Kidney (tissue), 13 donors: ENCODE measurements at regions not wholly inside any gene's neighbourhood (a gene's known extent, or its start where the extent isn't known, plus 50 kb on each side); places are given as distances from the start of the nearest gene placed in this dataset.

Experiments
- DNase-seq, 5 donors: peaks; one replicate each; pipeline ENCODE4 v3.0.0-alpha.2; 2013 to 2020
- FAIRE-seq: peaks from 2 replicates; lab custom pipeline; 2012; peaks lifted over from hg19 to GRCh38; lab: Jason Lieb, UNC
- H3K27ac ChIP-seq, 2 donors: one replicate each; pipeline ENCODE4 v1.7.0; 2013; ENCODE audit warnings: low read depth in 2 of 2, low read length in 2 of 2, inconsistent platforms in 1 of 2
- H3K27me3 ChIP-seq: one replicate; pipeline ENCODE4 v1.7.1; 2013; ENCODE audit warnings: low read length, inconsistent platforms; ENCODE audit not compliant: control insufficient read depth, insufficient read depth
- H3K36me3 ChIP-seq, 3 donors: one replicate each; pipeline versions ENCODE4 v1.7.0 to v1.7.1; 2013; ENCODE audit warnings: low read length in 3 of 3, control low read depth in 1 of 3, inconsistent platforms in 1 of 3; ENCODE audit not compliant: insufficient read depth in 3 of 3, control insufficient read depth in 2 of 3
- H3K4me1 ChIP-seq, 3 donors: one replicate each; pipeline versions ENCODE4 v1.7.0 to v1.7.1; 2013; ENCODE audit warnings: low read length in 3 of 3, inconsistent platforms in 1 of 3, low read depth in 1 of 3; ENCODE audit not compliant: control insufficient read depth in 2 of 3, insufficient read depth in 2 of 3
- H3K4me3 ChIP-seq, 3 donors: one replicate each; pipeline versions ENCODE4 v1.7.0 to v1.8.1; 2013; ENCODE audit warnings: low read length in 3 of 3, control low read depth in 1 of 3, inconsistent platforms in 1 of 3
- H3K9ac ChIP-seq, 3 donors: one replicate each; pipeline versions ENCODE4 v1.7.0 to v1.7.1; 2013; ENCODE audit warnings: low read length in 3 of 3, control low read depth in 1 of 3, inconsistent platforms in 1 of 3
- H3K9me3 ChIP-seq, 3 donors: one replicate each; pipeline versions ENCODE4 v1.7.0 to v1.7.1; 2013; ENCODE audit warnings: low read length in 3 of 3, control low read depth in 1 of 3, inconsistent platforms in 1 of 3; ENCODE audit not compliant: control insufficient read depth in 2 of 3, insufficient read depth in 1 of 3
- intact Hi-C: fragments of 100-400 bp; cut with DNase I; formaldehyde crosslinking; loops from one replicate; pipeline ENCODE4 v1.11.1; 2022
- TF ChIP-seq, protein P1 (sequence below): IDR thresholded peaks from 3 replicates; pipeline ENCODE4 v1.5.1; 2012; ENCODE audit warnings: mild to moderate bottlenecking, moderate library complexity, borderline replicate concordance; ENCODE audit not compliant: insufficient read depth; ENCODE audit errors: extremely low read depth
- donor health status: control.
- donor health status: control.
- donor health status: control.
- donor health status: control.
- donor health status: control.
- donor health status: DM: yes; HTN: yes; CAD: no.
- donor health status: Normal renal cell carcinoma (clear cell type).

DNA sequence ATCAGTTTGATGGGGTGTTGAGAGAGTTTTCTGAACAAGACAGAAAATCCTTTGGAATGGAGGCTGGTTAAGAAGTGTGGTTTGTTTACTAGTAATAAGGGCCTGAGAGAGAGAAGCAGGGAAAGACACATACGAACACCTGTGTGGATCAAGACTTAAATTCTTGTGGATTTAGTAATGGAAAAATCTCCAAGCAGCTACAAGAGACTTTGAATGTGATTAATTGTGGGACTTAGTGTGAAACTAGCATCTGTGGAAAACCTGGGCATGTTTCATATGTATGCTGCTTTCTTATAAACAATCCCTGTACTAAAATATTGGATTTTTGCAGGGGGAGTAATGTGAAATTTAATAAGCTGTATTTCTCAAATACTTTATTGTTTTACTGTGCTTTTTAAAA, 399.1 kb downstream of the SI start:
- H3K4me1 ChIP-seq, result no peaks in the 10 kb centered on the region
- H3K27me3 ChIP-seq, result no peaks in the 10 kb centered on the region
- no peak overlapping the region for H3K4me3 ChIP-seq
- H3K9ac ChIP-seq, result no peak overlapping the region
- H3K27ac ChIP-seq, result no peak overlapping the region
- no peak for DNase-seq
- H3K9me3 ChIP-seq, result no peaks in the 10 kb centered on the region
- TF ChIP-seq, protein P1, sequence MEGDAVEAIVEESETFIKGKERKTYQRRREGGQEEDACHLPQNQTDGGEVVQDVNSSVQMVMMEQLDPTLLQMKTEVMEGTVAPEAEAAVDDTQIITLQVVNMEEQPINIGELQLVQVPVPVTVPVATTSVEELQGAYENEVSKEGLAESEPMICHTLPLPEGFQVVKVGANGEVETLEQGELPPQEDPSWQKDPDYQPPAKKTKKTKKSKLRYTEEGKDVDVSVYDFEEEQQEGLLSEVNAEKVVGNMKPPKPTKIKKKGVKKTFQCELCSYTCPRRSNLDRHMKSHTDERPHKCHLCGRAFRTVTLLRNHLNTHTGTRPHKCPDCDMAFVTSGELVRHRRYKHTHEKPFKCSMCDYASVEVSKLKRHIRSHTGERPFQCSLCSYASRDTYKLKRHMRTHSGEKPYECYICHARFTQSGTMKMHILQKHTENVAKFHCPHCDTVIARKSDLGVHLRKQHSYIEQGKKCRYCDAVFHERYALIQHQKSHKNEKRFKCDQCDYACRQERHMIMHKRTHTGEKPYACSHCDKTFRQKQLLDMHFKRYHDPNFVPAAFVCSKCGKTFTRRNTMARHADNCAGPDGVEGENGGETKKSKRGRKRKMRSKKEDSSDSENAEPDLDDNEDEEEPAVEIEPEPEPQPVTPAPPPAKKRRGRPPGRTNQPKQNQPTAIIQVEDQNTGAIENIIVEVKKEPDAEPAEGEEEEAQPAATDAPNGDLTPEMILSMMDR, result no peak
- FAIRE-seq, result no peak
- H3K36me3 ChIP-seq, result no peaks in the 10 kb centered on the region
- intact Hi-C loops, result no loop called here

- FAIRE-seq, result no peak
- Histone ChIP-seq H3K4me1 (no peaks in the 10 kb centered on the region), H3K27me3 (no peaks in the 10 kb centered on the region), H3K36me3 (no peaks in the 10 kb centered on the region), H3K9me3 (no peaks in the 10 kb centered on the region), H3K4me3 (no peak overlapping the region), H3K27ac (no peak overlapping the region), H3K9ac (no peak overlapping the region)
- DNase-seq, result no peak
- TF ChIP-seq, protein P1, result no peak
- intact Hi-C loops, result no loop called here
These were observed 401.0 kb downstream of the SI start for GRCh38 chr3:164677317-164677716.

- Histone ChIP-seq H3K9me3 (no peaks in the 10 kb centered on the region), H3K27ac (no peak overlapping the region), H3K9ac (no peak overlapping the region), H3K36me3 (no peaks in the 10 kb centered on the region), H3K4me1 (no peaks in the 10 kb centered on the region), H3K27me3 (no peaks in the 10 kb centered on the region), H3K4me3 (no peak overlapping the region)
- intact Hi-C loops, result no loop called here
- TF ChIP-seq, protein P1, result no peak
- FAIRE-seq (no peak), DNase-seq (no peak)
These were observed 404.6 kb downstream of the SI start for GRCh38 chr3:164673738-164674137.

DNA sequence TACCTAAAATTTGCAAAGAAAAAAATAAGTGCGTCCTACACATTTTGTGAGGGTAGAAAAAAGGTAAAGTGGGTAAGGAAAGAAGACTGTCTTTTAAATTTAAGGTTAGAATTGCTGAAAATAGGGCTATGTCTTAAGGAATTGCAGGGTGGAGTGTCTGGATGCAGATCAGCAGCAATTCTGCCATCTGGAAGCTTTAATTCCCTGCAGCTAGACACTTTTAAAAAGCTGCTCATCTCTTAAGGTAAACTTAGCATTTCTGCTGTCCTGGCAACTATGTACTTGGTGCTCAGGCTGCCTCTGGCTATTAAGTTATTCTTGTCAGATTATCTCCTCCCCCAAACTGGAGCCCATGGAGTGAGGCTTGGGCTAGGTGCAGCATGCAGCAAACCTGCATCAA, 420.2 kb downstream of the SI start:
- Histone ChIP-seq H3K9me3 (no peaks in the 10 kb centered on the region), H3K4me1 (no peaks in the 10 kb centered on the region), H3K36me3 (no peaks in the 10 kb centered on the region), H3K9ac (no peak overlapping the region), H3K4me3 (no peak overlapping the region), H3K27me3 (no peaks in the 10 kb centered on the region), H3K27ac (no peak overlapping the region)
- TF ChIP-seq, protein P1, result no peak
- FAIRE-seq, result no peak
- DNase-seq, result no peak
- intact Hi-C loops, result no loop called here
